ENCODE measurements at regions not wholly inside any gene's neighbourhood (a gene's known extent, or its start where the extent isn't known, plus 50 kb on each side); places are given as distances from the start of the nearest gene placed in this dataset.

DNA sequence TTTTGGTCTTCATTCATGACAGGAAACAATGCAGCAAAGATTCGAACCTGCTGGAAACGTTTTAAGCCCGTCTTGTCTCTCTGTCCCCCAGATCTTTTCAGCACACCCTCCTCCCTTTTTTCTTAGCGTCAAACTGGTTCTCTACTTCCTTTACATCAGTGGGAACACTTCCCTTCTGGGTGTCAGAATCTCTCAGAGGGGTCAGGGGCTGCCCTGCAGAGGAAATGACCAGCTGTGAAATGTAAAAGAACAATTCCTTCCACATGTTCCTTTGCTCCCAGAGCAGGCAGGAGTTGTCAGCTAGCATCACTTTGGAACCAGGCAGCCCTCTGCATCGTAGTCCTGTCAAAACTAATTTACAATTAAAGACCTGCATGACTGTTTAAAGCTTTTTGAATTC is 619.0 kb downstream of the TFAP2A start:
- H3K9me3 ChIP-seq (ENCODE audit: low read depth, low read length, poor library complexity, severe bottlenecking): no peaks in the 10 kb centered on the region
- POLR2A ChIA-PET (ENCODE audit: low non-redundant PET): interaction anchor here (0.6 to 0.7 kb wide), 2 partner anchors 40 to 153 kb away, joined by 3 to 5 read pairs; no protein-coding TSS in a partner anchor
- no TSS peak for BruUV-seq (replicated peaks)
- peaks cover 18% of the 10 kb centered on the region for H3K4me1 ChIP-seq (ENCODE audit: insufficient read depth, low read length, poor library complexity, severe bottlenecking)
- TF ChIP-seq, protein P1, sequence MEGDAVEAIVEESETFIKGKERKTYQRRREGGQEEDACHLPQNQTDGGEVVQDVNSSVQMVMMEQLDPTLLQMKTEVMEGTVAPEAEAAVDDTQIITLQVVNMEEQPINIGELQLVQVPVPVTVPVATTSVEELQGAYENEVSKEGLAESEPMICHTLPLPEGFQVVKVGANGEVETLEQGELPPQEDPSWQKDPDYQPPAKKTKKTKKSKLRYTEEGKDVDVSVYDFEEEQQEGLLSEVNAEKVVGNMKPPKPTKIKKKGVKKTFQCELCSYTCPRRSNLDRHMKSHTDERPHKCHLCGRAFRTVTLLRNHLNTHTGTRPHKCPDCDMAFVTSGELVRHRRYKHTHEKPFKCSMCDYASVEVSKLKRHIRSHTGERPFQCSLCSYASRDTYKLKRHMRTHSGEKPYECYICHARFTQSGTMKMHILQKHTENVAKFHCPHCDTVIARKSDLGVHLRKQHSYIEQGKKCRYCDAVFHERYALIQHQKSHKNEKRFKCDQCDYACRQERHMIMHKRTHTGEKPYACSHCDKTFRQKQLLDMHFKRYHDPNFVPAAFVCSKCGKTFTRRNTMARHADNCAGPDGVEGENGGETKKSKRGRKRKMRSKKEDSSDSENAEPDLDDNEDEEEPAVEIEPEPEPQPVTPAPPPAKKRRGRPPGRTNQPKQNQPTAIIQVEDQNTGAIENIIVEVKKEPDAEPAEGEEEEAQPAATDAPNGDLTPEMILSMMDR (conservative IDR thresholded peaks at IDR 0.05; ENCODE audit: low read depth, low read length): no peak
- no peak for TF ChIP-seq EZH2 (IDR thresholded peaks at IDR 0.05; ENCODE audit: borderline replicate concordance, low read depth, low read length, poor library complexity, severe bottlenecking)
- H3K27ac ChIP-seq (ENCODE audit: low read depth, low read length, poor library complexity, severe bottlenecking): peak overlapping the region; percentile 29
- DNase-seq (ENCODE audit: low spot score): peak; percentile 97
- H3K36me3 ChIP-seq (ENCODE audit: insufficient read depth, low read length, poor library complexity, severe bottlenecking): no peaks in the 10 kb centered on the region
- CTCF ChIA-PET: interaction anchor here (0.6 kb wide), 1 partner anchor 232 kb away, joined by 14 read pairs; no protein-coding TSS in a partner anchor
- no peaks in the 10 kb centered on the region for H3K27me3 ChIP-seq (replicated peaks; ENCODE audit: insufficient read depth, low read depth, low read length, poor library complexity)
- H3K4me3 ChIP-seq (ENCODE audit: low read depth, low read length, poor library complexity, severe bottlenecking): no peak overlapping the region
- intact Hi-C loops (cut with micrococcal nuclease; ENCODE audit: unreplicated experiment): loop anchor here (5.0 kb wide), 1 partner anchor 244 kb away; no protein-coding TSS in a partner anchor

DNA sequence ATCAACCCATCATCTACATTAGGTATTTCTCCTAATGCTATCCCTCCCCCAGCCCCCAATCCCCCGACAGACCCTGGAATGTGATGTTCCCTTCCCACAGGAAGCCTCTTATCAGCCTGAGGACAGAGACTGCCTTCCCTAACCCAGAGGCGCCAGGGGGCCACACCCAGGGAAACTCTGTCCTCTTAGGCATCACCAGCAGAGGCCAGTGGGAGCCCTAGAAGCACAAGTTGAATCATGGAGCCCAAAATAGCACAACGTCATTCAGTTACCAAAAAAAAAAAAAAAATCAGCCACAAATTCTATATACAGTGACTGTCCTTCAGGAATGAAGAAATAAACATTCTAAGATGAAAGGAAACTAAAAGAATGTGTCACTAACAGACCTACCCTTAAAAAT is 625.7 kb downstream of the TFAP2A start:
- H3K4me1 ChIP-seq (ENCODE audit: insufficient read depth, low read length, poor library complexity, severe bottlenecking): peaks cover 31% of the 10 kb centered on the region
- H3K36me3 ChIP-seq (ENCODE audit: insufficient read depth, low read length, poor library complexity, severe bottlenecking): no peaks in the 10 kb centered on the region
- no peaks in the 10 kb centered on the region for H3K27me3 ChIP-seq (replicated peaks; ENCODE audit: insufficient read depth, low read depth, low read length, poor library complexity)
- no peak for TF ChIP-seq EZH2 (IDR thresholded peaks at IDR 0.05; ENCODE audit: borderline replicate concordance, low read depth, low read length, poor library complexity, severe bottlenecking)
- ChIA-PET POLR2A (ENCODE audit: low non-redundant PET) (no interaction called here), CTCF (no interaction called here)
- H3K4me3 ChIP-seq (ENCODE audit: low read depth, low read length, poor library complexity, severe bottlenecking): no peak overlapping the region
- DNase-seq (ENCODE audit: low spot score): no peak
- H3K27ac ChIP-seq (ENCODE audit: low read depth, low read length, poor library complexity, severe bottlenecking): no peak overlapping the region
- no TSS peak for BruUV-seq (replicated peaks)
- H3K9me3 ChIP-seq (ENCODE audit: low read depth, low read length, poor library complexity, severe bottlenecking): no peaks in the 10 kb centered on the region
- intact Hi-C loops (cut with micrococcal nuclease; ENCODE audit: unreplicated experiment): no loop called here

DNA sequence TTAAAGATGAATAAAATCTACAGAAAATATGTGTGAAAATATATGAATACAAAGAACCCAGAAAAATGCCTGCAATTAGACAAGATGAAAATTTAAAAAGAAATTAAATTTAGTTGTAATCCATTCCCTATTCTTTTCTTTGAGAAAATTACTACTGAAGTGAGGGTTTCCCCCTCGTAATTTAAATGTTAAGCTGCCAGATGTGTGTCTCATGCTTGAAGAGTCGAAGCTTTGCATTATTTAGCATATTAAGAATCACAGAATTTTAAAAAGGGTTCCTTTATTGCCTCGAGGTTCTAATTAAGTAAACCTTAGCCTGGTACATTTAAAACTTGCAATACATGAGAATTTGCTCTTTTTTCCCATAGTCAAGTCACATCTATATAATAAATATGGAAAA is 630.1 kb downstream of the TFAP2A start:
- no peaks in the 10 kb centered on the region for H3K27me3 ChIP-seq (replicated peaks; ENCODE audit: insufficient read depth, low read depth, low read length, poor library complexity)
- H3K36me3 ChIP-seq (ENCODE audit: insufficient read depth, low read length, poor library complexity, severe bottlenecking): no peaks in the 10 kb centered on the region
- no peak overlapping the region for H3K4me3 ChIP-seq (ENCODE audit: low read depth, low read length, poor library complexity, severe bottlenecking)
- H3K9me3 ChIP-seq (ENCODE audit: low read depth, low read length, poor library complexity, severe bottlenecking): no peaks in the 10 kb centered on the region
- TF ChIP-seq EZH2 (IDR thresholded peaks at IDR 0.05; ENCODE audit: borderline replicate concordance, low read depth, low read length, poor library complexity, severe bottlenecking): no peak
- TF ChIP-seq, protein P1 (conservative IDR thresholded peaks at IDR 0.05; ENCODE audit: low read depth, low read length): no peak
- intact Hi-C loops (cut with micrococcal nuclease; ENCODE audit: unreplicated experiment): no loop called here
- H3K27ac ChIP-seq (ENCODE audit: low read depth, low read length, poor library complexity, severe bottlenecking): no peak overlapping the region
- ChIA-PET CTCF (no interaction called here), POLR2A (ENCODE audit: low non-redundant PET) (interaction anchor here (0.6 kb wide), 1 partner anchor 517 kb away, joined by 3 read pairs; no protein-coding TSS in a partner anchor)
- peak; percentile 55 for DNase-seq (ENCODE audit: low spot score)
- peaks cover 35% of the 10 kb centered on the region for H3K4me1 ChIP-seq (ENCODE audit: insufficient read depth, low read length, poor library complexity, severe bottlenecking)
- no TSS peak for BruUV-seq (replicated peaks)

GRCh38 chr6:9783567-9783966 is 631.3 kb downstream of the TFAP2A start:
- no peaks in the 10 kb centered on the region for H3K9me3 ChIP-seq (ENCODE audit: low read depth, low read length, poor library complexity, severe bottlenecking)
- POLR2A ChIA-PET (ENCODE audit: low non-redundant PET): no interaction called here
- no peak overlapping the region for H3K27ac ChIP-seq (ENCODE audit: low read depth, low read length, poor library complexity, severe bottlenecking)
- peak; percentile 59 for DNase-seq (ENCODE audit: low spot score)
- no peak overlapping the region for H3K4me3 ChIP-seq (ENCODE audit: low read depth, low read length, poor library complexity, severe bottlenecking)
- CTCF ChIA-PET: no interaction called here
- TF ChIP-seq EZH2 (IDR thresholded peaks at IDR 0.05; ENCODE audit: borderline replicate concordance, low read depth, low read length, poor library complexity, severe bottlenecking): no peak
- TF ChIP-seq, protein P1 (conservative IDR thresholded peaks at IDR 0.05; ENCODE audit: low read depth, low read length): no peak
- H3K36me3 ChIP-seq (ENCODE audit: insufficient read depth, low read length, poor library complexity, severe bottlenecking): no peaks in the 10 kb centered on the region
- H3K4me1 ChIP-seq (ENCODE audit: insufficient read depth, low read length, poor library complexity, severe bottlenecking): peaks cover 32% of the 10 kb centered on the region
- no TSS peak for BruUV-seq (replicated peaks)
- intact Hi-C loops (cut with micrococcal nuclease; ENCODE audit: unreplicated experiment): no loop called here
- H3K27me3 ChIP-seq (replicated peaks; ENCODE audit: insufficient read depth, low read depth, low read length, poor library complexity): no peaks in the 10 kb centered on the region

Data from A673 (cell line).